NCI-H146 treated with DMSO at 0.1 percent for 48 hours (cell line): ENCODE measurements at regions not wholly inside any gene's neighbourhood (a gene's known extent, or its start where the extent isn't known, plus 50 kb on each side); places are given as distances from the start of the nearest gene placed in this dataset.

ENCODE experiments used
- DNase-seq: peaks from one replicate; lab custom pipeline; 2025; ENCODE audit not compliant: unreplicated experiment; lab: John Stamatoyannopoulos, UW

GRCh38 chr18:71913641-71914040, 630.5 kb downstream of the CBLN2 start:
- no peak for DNase-seq

GRCh38 chr18:71902482-71902881, 641.7 kb downstream of the CBLN2 start:
- DNase-seq: no peak

- no peak for DNase-seq
These were observed 644.3 kb downstream of the CBLN2 start for GRCh38 chr18:71899707-71900472.

- DNase-seq: no peak
These were observed 645.0 kb downstream of the CBLN2 start for GRCh38 chr18:71899183-71899582.

GRCh38 chr18:71887509-71887908, 656.6 kb downstream of the CBLN2 start:
- no peak for DNase-seq

- no peak for DNase-seq
These were observed 665.9 kb downstream of the CBLN2 start for GRCh38 chr18:71878226-71878625.

- no peak for DNase-seq
These were observed 670.4 kb downstream of the CBLN2 start for GRCh38 chr18:71873695-71874094.

- no peak for DNase-seq
These were observed 678.3 kb downstream of the CBLN2 start for GRCh38 chr18:71865888-71866287.

GRCh38 chr18:71850602-71851001, 693.5 kb downstream of the CBLN2 start:
- DNase-seq: no peak

GRCh38 chr18:71849407-71849806, 694.7 kb downstream of the CBLN2 start:
- no peak for DNase-seq

GRCh38 chr18:71846716-71847115, 697.4 kb downstream of the CBLN2 start:
- DNase-seq: no peak

GRCh38 chr18:71844814-71845213, 699.3 kb downstream of the CBLN2 start:
- DNase-seq: no peak

GRCh38 chr18:71842666-71843065, 701.5 kb downstream of the CBLN2 start:
- DNase-seq: no peak

GRCh38 chr18:71837547-71837946, 706.6 kb downstream of the CBLN2 start:
- no peak for DNase-seq

- no peak for DNase-seq
These were observed 711.1 kb downstream of the CBLN2 start for GRCh38 chr18:71832946-71833617.

- DNase-seq: no peak
These were observed 713.1 kb downstream of the CBLN2 start for GRCh38 chr18:71831039-71831438.

GRCh38 chr18:71827301-71827700, 716.8 kb downstream of the CBLN2 start:
- DNase-seq: no peak

- DNase-seq: no peak
These were observed 728.8 kb downstream of the CBLN2 start for GRCh38 chr18:71815305-71815704.

- DNase-seq: peak; percentile 31
These were observed 734.4 kb downstream of the CBLN2 start for GRCh38 chr18:71809711-71810110.

GRCh38 chr18:71808616-71809015, 735.5 kb downstream of the CBLN2 start:
- DNase-seq: no peak

GRCh38 chr18:71807586-71807985, 736.6 kb downstream of the CBLN2 start:
- no peak for DNase-seq

- no peak for DNase-seq
These were observed 745.0 kb downstream of the CBLN2 start for GRCh38 chr18:71798986-71799673.
